GM23338 (cell line): ENCODE measurements at regions not wholly inside any gene's neighbourhood (a gene's known extent, or its start where the extent isn't known, plus 50 kb on each side); places are given as distances from the start of the nearest gene placed in this dataset.

Experiments
- ATAC-seq: fragments of 200-7000 bp; cut with Tn5 transposase; 3 replicates; pipeline ENCODE4 v1.9.1; 2020
- DNase-seq: peaks from one replicate; pipeline ENCODE4 v3.0.0-alpha.2; 2015; ENCODE audit warnings: low spot score
- H2AFZ ChIP-seq: fragments of 200-600 bp; sonication (generic); 2 replicates; pipeline ENCODE4 v1.8.0; 2016; ENCODE audit warnings: antibody characterized with exemption, mild to moderate bottlenecking, moderate library complexity
- H3F3A ChIP-seq: fragments of 200-600 bp; sonication (generic); replicated peaks from 2 replicates; pipeline ENCODE4 v1.8.0; 2017; ENCODE audit warnings: antibody characterized with exemption, mixed run types, low read depth
- H3K27ac ChIP-seq: fragments of 200-600 bp; sonication (generic); 2 replicates; pipeline ENCODE4 v1.6.1; 2016; ENCODE audit warnings: low read depth
- H3K27me3 ChIP-seq: fragments of 200-600 bp; sonication (generic); 2 replicates; pipeline ENCODE4 v1.8.0; 2016; ENCODE audit warnings: mild to moderate bottlenecking, mixed run types, moderate library complexity; ENCODE audit not compliant: insufficient read depth
- H3K36me3 ChIP-seq: fragments of 200-600 bp; sonication (generic); 2 replicates; pipeline ENCODE4 v1.8.0; 2016; ENCODE audit warnings: mild to moderate bottlenecking; ENCODE audit not compliant: insufficient read depth
- H3K4me1 ChIP-seq: fragments of 200-600 bp; sonication (generic); 2 replicates; pipeline ENCODE4 v1.8.0; 2016; ENCODE audit warnings: mild to moderate bottlenecking, moderate library complexity; ENCODE audit not compliant: insufficient read depth
- H3K4me2 ChIP-seq: fragments of 200-600 bp; sonication (generic); 2 replicates; pipeline ENCODE4 v1.7.1; 2017; ENCODE audit warnings: mixed run types
- H3K4me3 ChIP-seq: fragments of 200-600 bp; sonication (generic); 2 replicates; pipeline ENCODE4 v1.6.1; 2016; ENCODE audit warnings: mixed run types
- H3K79me2 ChIP-seq: fragments of 200-600 bp; sonication (generic); replicated peaks from 2 replicates; pipeline ENCODE4 v1.8.0; 2017; ENCODE audit warnings: mild to moderate bottlenecking; ENCODE audit not compliant: insufficient read depth
- H3K9me2 ChIP-seq: fragments of 200-600 bp; sonication (generic); 2 replicates; pipeline ENCODE4 v1.8.0; 2017; ENCODE audit not compliant: insufficient read depth
- H4K20me1 ChIP-seq: fragments of 200-600 bp; sonication (generic); replicated peaks from 2 replicates; pipeline ENCODE4 v1.8.0; 2017; ENCODE audit warnings: mild to moderate bottlenecking; ENCODE audit not compliant: insufficient read depth
- H3K27ac Mint-ChIP-seq: 2 replicates; pipeline ENCODE4 v1.8.0; 2020; ENCODE audit warnings: inconsistent platforms, mild to moderate bottlenecking, moderate library complexity, mixed read lengths
- H3K27me3 Mint-ChIP-seq: 3 replicates; pipeline ENCODE4 v1.8.0; 2022; ENCODE audit warnings: low read depth, mild to moderate bottlenecking, moderate library complexity, mixed read lengths, inconsistent platforms; ENCODE audit not compliant: insufficient read depth, poor library complexity
- H3K36me3 Mint-ChIP-seq: 3 replicates; pipeline ENCODE4 v1.8.0; 2021; ENCODE audit warnings: low read depth, mild to moderate bottlenecking, inconsistent platforms, moderate library complexity, mixed read lengths
- H3K4me1 Mint-ChIP-seq: 3 replicates; pipeline ENCODE4 v1.8.0; 2020; ENCODE audit warnings: mild to moderate bottlenecking, inconsistent platforms, mixed read lengths
- H3K4me3 Mint-ChIP-seq: 3 replicates; pipeline ENCODE4 v1.8.0; 2021; ENCODE audit warnings: moderate library complexity, mild to moderate bottlenecking, inconsistent platforms, mixed read lengths
- H3K9me3 Mint-ChIP-seq: 3 replicates; pipeline ENCODE4 v1.8.0; 2020; ENCODE audit warnings: moderate library complexity, mild to moderate bottlenecking, inconsistent platforms, mixed read lengths
- CREB1 ChIP-seq: fragments of 250-450 bp; sonication (Bioruptor Pico); IDR thresholded peaks from 2 replicates; pipeline ENCODE4 v1.5.0; 2020; ENCODE audit warnings: low read depth, mild to moderate bottlenecking, moderate library complexity
- ETS1 ChIP-seq: IDR thresholded peaks from 2 replicates; pipeline ENCODE4 v1.6.1; 2016; ENCODE audit warnings: antibody characterized with exemption
- EZH2 ChIP-seq: fragments of 200-600 bp; sonication (generic); IDR thresholded peaks from one replicate; pipeline ENCODE4 v1.8.0; 2017; ENCODE audit warnings: antibody characterized with exemption, mild to moderate bottlenecking, low read depth; ENCODE audit not compliant: unreplicated experiment
- EZH2phosphoT487 ChIP-seq: fragments of 200-600 bp; sonication (generic); IDR thresholded peaks from one replicate; pipeline ENCODE4 v1.8.1; 2018; ENCODE audit warnings: antibody characterized with exemption; ENCODE audit not compliant: unreplicated experiment
- JUNB ChIP-seq: IDR thresholded peaks from one replicate; pipeline ENCODE4 v1.6.1; 2016; ENCODE audit warnings: antibody characterized with exemption; ENCODE audit not compliant: unreplicated experiment
- REST ChIP-seq: IDR thresholded peaks from one replicate; pipeline ENCODE4 v1.6.1; 2018; ENCODE audit warnings: antibody characterized with exemption; ENCODE audit not compliant: unreplicated experiment
- ZNF114 ChIP-seq: fragments of 250-450 bp; sonication (Bioruptor Pico); IDR thresholded peaks from 2 replicates; pipeline ENCODE4 v1.5.0; 2020; ENCODE audit warnings: mild to moderate bottlenecking, moderate library complexity
- ZNF331 ChIP-seq: fragments of 250-450 bp; sonication (Bioruptor Pico); IDR thresholded peaks from 2 replicates; pipeline ENCODE4 v1.5.0; 2020; ENCODE audit warnings: low read depth, mild to moderate bottlenecking, moderate library complexity
- ZNF462 ChIP-seq: fragments of 250-450 bp; sonication (Bioruptor Pico); IDR thresholded peaks from 2 replicates; pipeline ENCODE4 v1.5.0; 2020; ENCODE audit warnings: mild to moderate bottlenecking, moderate library complexity

- TF ChIP-seq REST (no peak), EZH2phosphoT487 (no peak), JUNB (no peak)
Measured at GRCh38 chr16:63188086-63188771, 1152.0 kb upstream of the CDH8 start (continued).

GRCh38 chr16:63187638-63188037 is 1151.4 kb upstream of the CDH8 start:
- no peak for ATAC-seq
- Histone ChIP-seq H2AFZ (no peak overlapping the region), H3K4me1 (0 out of 2 replicates have a peak, but pooled peaks cover 8% of the 10 kb centered on the region), H3K79me2 (no peaks in the 10 kb centered on the region), H3K9me2 (no peaks in the 10 kb centered on the region), H3K4me2 (no peak overlapping the region), H3K27me3 (no peaks in the 10 kb centered on the region), H3F3A (no peaks in the 10 kb centered on the region), H4K20me1 (no peaks in the 10 kb centered on the region), H3K36me3 (no peaks in the 10 kb centered on the region), H3K4me3 (no peak overlapping the region), H3K27ac (no peak overlapping the region)
- H3K4me3 Mint-ChIP-seq: no peak overlapping the region
- no peak overlapping the region for H3K27ac Mint-ChIP-seq
- no peaks in the 10 kb centered on the region for H3K27me3 Mint-ChIP-seq
- H3K9me3 Mint-ChIP-seq: no peaks in the 10 kb centered on the region
- no peaks in the 10 kb centered on the region for H3K36me3 Mint-ChIP-seq
- H3K4me1 Mint-ChIP-seq: peaks cover 29% of the 10 kb centered on the region
- no peak for DNase-seq
- TF ChIP-seq ZNF114 (CRISPR knock-in tag) (no peak), ZNF462 (CRISPR knock-in tag) (no peak), EZH2 (no peak), ETS1 (no peak), EZH2phosphoT487 (no peak), REST (no peak), JUNB (no peak), ZNF331 (CRISPR knock-in tag) (no peak), CREB1 (CRISPR knock-in tag) (no peak)
